GM13976 (cell line): ENCODE measurements at regions not wholly inside any gene's neighbourhood (a gene's known extent, or its start where the extent isn't known, plus 50 kb on each side); places are given as distances from the start of the nearest gene placed in this dataset.

Source experiments
- DNase-seq: peaks from one replicate; pipeline ENCODE4 v3.0.0; 2012; ENCODE audit warnings: low spot score
- CTCF ChIP-seq: IDR thresholded peaks from 2 replicates; pipeline ENCODE4 v1.5.1; 2012; ENCODE audit warnings: borderline replicate concordance, mild to moderate bottlenecking; ENCODE audit not compliant: insufficient read depth; ENCODE audit errors: extremely low read depth, missing control alignments, control extremely low read depth
- in situ Hi-C: fragments of 300-500 bp; cut with MboI; formaldehyde crosslinking; loops from one replicate; pipeline ENCODE4 v1.12.0; 2022; ENCODE audit warnings: low sequenced_read_pairs, mixed read lengths, inconsistent platforms; ENCODE audit not compliant: unreplicated experiment

DNA sequence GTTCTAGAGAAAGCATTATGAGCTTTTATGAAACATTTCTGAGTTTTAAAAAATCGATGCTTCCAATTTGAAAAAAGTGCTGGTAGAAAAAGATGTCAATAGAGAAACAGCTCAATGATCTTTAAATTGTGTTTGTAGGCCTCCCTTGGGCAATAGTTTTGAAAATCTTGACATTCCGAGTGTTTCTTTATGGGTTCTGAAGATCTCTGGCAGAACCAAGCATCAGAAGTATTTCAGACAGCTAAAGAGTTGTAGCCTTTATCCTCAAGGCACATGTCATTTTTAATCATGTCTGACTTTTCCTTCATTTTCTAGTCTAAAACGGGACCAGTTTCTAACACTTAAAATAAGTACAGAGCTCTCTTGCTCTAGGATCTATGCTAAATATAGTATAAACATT, 188.1 kb upstream of the CBLB start:
- TF ChIP-seq CTCF = no peak
- in situ Hi-C loops = no loop called here
- no peak for DNase-seq

GRCh38 chr3:106058475-106058874, 189.7 kb upstream of the CBLB start:
- DNase-seq = no peak
- in situ Hi-C loops = no loop called here
- no peak for TF ChIP-seq CTCF

DNA sequence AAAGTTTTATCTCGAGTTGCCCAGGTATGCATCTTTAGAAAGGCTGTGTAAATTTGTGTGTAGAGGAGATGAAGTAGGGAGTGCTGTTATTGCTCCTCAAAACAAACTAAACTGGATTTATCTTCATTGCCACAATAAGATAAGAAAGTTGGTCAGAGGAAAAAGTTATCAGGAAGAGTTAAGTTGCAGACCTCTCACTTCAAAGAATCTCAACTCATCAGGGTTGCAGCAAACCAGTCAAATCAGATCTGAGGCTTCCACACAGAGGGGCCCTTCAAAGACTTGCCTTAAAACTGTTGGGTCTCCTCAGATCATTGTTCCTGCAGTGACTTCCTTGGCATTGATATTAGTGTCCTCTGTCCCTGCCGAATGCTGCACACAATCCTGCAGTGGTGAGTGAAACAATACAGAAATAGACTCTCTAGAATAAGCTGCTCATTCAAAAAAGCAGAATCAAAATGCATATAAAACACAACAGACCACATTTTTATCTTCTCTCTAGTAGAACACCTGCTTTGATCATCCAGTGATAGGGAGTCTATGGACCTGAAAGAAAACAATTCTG, 191.2 kb upstream of the CBLB start:
- no peak for DNase-seq
- no peak for TF ChIP-seq CTCF
- in situ Hi-C loops = no loop called here

DNA sequence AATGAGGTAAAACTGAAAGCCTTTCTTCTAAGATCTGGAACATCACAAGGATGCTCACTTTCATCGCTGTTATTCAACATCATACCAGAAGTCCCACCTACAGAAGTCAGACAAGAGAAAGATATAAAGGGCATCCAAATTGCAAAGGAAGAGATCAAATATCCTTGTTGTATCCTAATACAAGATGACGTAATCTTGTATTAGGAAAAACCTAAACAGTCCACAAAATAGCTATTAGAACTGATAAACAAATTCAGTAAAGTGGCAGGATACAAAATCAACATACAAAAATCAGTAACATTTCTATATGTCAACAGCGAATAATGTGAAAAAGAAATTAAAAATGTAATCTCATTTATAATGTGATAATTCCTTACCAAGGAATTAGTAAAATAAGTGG, 195.1 kb upstream of the CBLB start:
- no peak for DNase-seq
- in situ Hi-C loops = no loop called here
- no peak for TF ChIP-seq CTCF

DNA sequence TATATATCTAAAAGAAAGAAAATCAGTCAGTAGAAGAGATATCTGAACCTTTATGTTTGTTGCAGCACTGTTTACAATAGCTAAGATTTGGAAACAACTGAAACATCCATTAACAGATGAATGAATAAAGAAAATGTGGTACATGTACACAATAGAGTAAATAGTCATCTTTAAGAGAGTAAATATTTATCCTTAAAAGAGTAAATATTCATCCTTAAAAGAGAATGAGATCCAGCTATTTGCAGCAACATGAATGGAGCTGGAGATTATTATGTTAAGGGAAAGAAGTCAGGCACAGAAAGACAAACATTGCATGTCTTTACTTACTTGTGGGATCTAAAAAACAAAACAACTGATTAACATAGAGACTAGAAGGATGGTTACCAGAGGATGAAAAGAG, 197.0 kb upstream of the CBLB start:
- no peak for DNase-seq
- TF ChIP-seq CTCF = no peak
- in situ Hi-C loops = no loop called here

- in situ Hi-C loops = no loop called here
- no peak for TF ChIP-seq CTCF
- no peak for DNase-seq
These were observed 198.9 kb upstream of the CBLB start for GRCh38 chr3:106067711-106068110.

DNA sequence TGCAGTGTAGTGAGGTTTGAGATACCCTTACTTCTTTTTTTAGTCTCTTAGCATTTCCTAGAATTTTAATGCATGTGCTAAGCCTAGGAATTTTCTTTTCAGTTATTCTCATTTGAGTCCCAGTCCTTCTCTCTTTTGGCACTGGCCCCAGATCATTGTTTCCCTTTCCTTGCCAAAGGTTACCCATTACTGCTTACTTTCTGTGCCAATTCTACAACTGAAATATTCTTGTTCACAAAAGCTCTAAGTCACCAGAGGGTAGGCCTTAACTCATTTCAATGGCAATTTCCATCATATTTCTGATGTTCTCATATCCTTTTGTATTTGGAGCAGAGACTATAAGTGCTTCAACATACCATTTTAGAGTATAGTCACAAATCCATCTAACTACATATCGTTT, 199.6 kb upstream of the CBLB start:
- no peak for DNase-seq
- in situ Hi-C loops = no loop called here
- TF ChIP-seq CTCF = no peak
